NOMO-1 treated with DMSO at 0.1 percent for 48 hours (cell line): ENCODE measurements at regions not wholly inside any gene's neighbourhood (a gene's known extent, or its start where the extent isn't known, plus 50 kb on each side); places are given as distances from the start of the nearest gene placed in this dataset.
A peak's percentile ranks its signal among the peaks of the same experiment; 100 is the strongest.

Experiments
- DNase-seq: peaks from one replicate; lab custom pipeline; 2025; ENCODE audit not compliant: unreplicated experiment; lab: John Stamatoyannopoulos, UW

DNA sequence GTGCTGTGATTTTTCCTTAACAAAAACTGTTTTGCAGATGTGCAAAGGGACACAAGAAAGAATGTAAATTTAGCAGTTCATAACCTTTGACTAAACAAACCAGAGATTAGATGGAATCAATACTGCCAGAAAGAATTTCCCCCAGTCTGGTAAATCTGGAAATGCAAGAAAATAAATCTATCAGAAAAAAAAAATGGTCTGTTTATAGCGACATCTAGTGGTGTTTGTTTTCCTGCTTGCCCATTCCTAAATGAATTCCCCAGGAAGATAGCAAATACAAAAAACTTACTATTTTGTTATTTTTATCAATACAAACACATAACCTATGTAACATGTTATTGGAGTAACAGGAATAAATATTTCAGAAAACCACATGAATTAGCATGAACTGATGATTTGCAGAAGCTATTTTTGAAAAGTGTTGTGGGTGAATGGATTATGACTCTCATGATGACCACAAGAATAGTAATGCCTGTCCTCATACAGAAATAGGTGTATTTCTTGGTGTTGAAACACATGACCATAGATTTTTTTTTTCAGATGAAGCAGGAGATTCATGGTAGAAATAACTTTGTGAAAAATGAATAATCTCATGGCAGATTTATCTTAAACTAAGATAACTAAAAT lies 1703.8 kb downstream of the MAT2B start:
- DNase-seq, result peak; percentile 76

DNA sequence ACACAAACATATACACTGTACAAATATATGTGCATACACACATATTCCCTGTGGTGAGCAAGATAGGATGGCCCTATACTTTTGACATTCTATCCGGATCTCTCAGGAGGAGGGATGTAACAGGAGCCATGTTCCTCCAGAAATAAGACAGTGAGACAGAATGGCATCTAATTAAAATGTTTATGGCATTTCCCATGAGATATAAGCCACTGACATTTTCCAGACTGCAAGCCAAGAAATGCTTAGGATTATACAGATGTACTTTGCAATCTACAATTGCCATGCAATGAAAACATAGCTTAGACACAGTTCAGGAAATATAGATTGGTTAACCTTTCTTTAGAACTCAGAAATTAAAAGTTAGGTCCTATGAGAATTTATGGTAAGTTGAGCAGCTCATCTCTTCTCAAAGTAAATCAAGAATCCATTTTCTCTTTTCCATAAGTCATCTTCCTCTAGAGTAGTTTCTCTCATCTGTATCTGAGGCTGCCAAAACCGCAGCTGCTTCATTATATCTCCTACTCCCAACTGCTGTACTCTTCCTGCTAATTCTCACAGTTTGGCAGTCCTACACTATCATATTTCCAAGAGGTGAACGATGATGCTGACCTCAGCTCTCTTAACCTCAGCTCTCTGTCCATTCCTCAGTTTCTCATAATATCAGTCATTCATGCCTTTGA lies 1719.1 kb downstream of the MAT2B start:
- no peak for DNase-seq

DNA sequence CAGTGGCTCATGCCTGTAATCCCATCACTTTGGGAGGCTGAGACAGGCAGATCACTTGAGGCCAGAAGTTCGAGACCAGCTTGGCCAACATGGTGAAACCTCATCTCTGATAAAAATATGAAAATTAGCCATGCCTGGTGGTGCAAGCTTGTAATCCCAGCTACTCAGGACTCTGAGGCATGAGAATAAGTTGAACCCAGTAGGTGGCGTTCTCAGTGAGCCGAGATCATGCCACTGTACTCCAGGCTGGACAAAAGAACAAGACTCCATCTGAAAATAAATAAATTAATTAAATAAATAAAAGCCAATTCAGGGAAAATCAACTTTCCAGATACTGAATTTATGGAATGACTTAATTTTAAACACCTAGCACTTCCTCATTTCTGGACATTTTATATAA lies 1722.1 kb downstream of the MAT2B start:
- no peak for DNase-seq

DNA sequence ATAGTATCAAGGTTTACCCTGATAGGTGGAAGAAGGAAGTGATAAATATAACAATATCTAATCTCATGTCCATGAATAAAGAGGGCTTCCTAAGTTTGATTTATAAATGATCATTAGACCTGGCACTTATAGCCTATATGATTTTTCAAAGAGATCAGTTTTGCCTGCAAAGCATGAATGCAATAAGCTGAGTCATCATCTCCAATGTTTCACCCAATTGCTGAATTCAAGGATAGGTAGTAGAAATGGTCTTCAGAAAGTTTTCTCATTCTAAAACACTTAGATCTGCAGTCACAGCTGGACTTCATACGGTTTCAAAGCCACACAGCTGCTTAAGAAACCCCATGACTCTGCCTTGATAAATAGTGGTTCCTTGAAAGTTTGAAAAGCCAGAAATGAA lies 1722.8 kb downstream of the MAT2B start:
- no peak for DNase-seq

DNA sequence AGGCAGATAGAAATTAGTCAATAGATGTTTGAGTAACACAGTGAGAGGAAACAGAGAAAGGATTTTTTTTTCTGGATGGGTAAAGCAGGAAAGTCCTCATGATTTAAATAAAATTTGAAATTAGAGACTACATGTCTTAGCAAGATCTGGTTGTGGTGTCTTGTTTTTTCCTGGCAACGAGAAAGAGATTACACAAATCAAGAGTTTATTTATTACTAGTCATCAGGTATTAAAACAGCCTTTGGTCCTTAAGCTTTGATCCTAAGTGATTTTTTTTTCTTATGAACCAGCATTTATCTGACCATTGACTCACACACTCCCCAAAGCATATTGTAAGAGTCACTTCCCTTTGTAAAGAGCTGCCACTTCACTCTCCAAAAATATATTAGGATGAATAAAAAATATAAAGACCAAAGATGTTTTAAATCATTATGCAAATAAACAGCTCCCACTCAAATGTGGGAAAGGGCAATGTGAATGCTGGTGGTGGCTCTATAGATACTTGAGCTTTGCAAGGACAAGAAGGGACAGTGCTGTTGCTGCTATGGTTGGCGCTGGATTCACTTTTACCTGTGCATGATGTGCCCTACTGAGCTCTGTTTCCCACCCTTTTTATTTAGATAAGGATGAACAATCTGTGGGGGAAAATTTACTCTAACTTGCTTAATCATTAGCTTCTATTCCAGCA lies 1726.5 kb downstream of the MAT2B start:
- no peak for DNase-seq

DNA sequence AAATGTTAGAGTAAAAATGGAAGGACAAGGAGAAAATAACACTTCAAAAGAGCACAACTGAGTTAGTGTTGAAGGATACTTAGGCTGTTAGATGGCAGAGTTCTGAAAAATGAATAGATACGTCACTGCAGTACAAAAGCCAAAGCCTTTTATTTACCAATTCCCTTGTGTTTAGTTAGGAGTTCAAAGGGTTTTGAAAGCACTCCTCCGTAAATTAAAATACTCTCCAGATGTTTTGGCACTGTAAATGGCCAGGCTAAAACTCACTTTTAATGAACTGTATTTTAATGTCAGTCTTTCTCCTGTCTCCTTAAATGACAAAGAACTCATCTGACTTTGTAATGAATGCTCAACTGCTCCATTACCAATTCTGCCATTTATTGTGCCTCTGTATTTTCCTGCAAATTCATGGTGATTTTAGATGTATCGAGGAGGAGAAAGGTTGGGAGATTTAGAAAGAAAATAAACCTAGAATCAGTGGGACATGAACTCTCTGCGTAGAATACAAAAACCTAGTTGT lies 1727.2 kb downstream of the MAT2B start:
- DNase-seq, result no peak

DNA sequence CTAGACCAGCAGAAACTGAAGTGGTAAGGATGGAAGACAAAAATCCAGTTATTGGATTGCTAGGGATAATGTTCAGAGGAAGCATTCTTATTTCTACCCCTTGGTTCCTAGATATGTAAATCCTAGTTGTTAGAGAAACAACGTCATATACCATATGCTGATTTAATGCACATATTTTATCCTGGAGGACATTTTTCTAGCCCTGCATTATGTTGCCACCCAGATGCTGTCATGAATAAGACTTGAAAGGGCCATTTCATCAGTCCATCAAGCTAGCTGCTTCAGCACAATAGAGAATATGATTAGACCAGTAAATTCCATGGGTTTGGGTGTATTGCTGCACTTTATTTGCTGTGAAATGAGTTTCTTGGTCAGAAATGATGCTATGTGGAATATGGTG lies 1736.4 kb downstream of the MAT2B start:
- DNase-seq, result no peak

DNA sequence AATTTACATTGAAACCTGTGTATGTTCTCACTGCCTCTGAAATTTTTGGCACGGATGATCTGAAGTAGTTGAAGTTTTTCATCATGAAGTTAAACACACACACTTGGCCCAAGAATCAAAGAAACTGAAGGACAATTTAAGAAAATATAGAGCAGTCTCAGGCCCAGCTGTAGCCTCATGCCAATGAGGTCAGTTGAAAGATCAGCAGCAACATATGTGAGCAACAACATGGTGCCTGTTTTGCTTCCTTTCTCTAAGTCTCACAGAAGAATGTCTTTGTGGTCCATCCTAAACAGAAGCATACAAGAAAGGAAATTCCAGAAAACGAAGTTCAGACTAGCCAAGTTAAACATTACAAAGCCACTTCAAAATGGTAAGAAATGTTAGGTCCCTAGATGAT lies 1737.2 kb downstream of the MAT2B start:
- no peak for DNase-seq

DNA sequence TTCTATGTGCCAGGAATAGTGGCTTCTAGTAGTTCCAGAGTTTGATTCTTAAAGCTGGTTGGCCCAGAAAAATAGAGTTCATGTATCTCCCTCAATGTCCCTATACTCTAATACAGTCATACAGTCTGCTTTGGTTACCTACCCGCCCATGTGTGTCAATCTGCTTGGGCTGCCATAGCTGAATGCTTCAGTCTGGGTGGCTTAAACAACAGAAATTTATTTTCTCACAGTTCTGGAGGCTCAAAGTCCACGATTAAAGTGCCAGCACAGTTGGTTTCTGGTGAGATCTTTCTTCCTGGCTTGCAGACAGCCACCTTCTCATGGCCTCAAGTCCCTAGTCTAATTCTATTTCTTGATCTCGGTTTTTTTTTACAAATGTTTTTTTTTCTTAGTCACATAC lies 1739.0 kb downstream of the MAT2B start:
- no peak for DNase-seq

DNA sequence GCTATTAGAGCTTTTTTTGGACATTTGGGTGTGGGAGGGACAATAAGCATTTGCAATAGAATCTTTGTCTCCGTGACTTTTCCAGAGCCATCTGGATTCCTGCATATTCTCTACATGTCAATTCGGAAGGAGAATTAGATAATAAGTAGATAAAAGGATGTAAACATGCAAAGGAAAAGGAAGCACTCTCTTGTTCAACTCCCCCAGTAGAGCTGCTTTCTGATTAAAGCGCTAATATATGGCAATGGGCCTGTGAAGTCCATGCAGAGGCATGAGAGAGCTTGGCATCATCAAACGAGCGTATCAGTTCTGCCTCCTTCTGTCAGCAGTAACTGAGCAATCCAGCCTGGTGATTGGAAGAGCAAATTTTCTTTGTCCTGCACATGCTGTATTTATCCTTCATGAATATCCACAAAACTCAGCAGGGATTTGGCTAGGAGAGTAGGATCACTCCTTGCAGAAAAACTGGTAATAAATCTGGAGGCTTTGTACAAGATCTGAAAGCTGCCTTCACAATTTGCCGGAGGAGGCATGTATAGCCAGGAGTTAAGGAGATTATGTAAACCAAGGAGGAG lies 1752.9 kb downstream of the MAT2B start:
- DNase-seq, result no peak

DNA sequence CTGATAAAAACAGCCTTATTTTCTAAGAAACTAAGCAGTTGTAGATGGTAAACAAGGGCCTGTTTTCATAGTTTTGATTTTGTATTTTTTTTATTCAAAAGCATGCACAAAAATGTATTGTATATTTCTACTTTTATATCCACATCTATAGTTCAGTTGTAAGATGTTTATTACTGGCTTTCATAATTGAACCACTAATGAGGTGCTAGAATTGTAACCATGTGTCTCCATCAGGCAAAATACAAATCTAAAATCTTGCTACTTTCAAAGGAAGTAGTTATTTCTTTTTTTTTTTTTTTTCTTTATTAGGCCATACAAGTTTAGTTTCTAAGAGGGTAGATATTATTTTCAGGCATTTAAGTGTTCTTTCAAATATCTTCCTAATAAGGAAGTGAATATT lies 1755.0 kb downstream of the MAT2B start:
- no peak for DNase-seq

DNA sequence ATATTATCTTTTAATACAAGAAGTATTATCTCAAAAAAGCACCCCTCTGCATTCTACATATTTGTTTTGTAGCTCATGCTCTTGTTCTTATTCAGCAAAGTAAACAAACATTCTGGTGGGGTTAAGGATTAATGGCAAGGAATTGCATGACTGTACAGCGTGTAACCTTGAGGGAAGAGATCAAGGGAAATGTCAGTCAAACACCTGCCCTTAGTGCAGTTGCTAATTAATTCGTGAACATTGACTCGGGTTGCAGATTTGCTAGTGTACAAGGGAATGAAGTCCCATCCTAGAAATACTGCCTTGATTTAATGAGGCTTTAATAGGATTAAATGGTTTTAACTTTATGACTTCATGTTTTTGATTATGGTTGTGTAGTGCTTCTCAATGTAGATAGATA lies 1758.1 kb downstream of the MAT2B start:
- no peak for DNase-seq

DNA sequence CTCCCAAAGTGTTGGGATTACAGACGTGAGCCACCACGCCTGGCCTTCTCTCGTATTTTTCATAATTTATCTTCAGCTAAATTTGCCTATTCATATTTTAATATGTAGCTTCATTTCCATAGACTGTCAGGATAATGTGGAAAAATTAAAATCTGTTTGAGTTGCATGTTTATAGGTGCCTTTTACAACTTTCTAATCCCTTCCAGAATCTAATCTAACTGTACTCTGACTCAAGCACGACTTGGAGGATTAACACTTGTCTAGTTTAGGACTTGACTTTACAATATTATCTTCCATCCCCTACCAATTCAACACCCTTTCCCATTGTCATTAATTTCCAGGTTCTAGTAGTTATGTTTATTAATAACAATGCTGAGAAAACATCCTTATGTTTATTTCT lies 1761.5 kb downstream of the MAT2B start:
- no peak for DNase-seq

DNA sequence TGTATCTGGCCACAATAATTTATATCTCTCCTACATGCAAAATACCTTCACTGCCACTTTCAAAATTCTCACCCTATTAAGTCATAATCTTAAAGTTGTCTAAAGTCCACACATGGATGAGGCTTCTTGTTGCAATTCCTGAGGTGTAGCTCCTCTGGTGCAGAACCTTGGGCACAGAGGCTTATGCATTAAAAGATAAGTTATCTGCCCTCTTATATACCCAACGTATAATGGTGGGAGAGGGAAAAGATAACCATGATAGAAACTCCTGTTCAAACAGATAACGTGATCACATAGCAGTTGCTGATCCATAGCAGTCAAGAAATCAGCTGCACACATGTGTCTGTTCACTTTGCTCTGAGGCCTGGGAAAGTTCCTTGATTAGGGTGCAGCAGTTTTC lies 1767.0 kb downstream of the MAT2B start:
- DNase-seq, result no peak

DNA sequence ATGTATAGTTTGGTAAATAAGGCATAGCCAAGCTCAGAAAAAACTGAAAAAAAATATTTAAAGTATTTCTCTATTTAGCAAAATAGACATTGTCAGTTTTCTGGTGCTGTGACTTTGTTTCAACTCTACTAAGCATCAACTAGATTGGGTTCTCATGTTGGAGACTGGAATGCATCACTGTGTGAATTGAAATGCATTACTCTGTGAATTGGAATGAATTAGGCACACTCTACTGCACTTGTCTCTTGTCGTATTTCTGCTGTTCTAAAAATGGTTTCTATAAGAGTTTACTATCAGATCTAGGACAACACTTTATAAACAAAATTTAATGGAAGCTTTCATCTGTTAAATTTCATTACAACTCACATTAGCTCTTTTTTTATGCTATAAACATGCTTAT lies 1772.2 kb downstream of the MAT2B start:
- no peak for DNase-seq

DNA sequence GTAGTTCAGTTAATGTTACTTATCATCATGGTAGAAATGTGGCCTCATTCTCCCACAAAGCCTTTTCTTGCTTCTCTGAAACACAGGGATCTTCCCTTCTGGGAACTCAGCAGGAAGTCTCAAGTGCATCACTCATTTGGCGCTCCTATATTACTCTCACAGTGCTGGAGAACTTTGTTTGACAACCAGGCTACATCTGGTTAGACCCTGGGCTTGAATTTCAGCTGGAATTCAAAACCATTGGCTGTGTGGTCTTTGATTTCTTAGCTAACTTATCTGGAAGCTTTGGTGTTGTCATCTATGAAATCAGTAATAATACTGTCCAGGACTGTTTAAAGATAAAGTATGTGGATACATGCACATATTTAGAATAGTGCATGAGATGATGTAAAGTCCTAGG lies 1777.1 kb downstream of the MAT2B start:
- no peak for DNase-seq

DNA sequence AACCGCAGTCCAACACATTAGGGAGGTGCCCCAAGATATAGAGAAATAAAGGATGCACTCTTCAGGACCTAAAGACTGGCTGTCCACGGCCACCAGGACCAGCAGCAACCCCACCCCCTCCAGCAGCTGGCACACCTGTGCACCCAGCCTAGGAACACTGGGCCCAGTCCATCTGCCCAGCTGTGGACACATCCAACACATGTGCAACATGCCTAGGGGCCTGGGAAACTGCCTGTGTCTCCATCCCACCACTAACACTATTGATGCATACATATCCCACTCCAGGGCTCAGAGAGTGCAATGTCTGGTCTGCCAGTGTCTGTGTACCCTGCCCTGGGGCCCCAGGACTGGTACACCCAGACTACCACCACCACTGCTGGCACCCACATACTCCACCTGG lies 1781.3 kb downstream of the MAT2B start:
- no peak for DNase-seq

DNA sequence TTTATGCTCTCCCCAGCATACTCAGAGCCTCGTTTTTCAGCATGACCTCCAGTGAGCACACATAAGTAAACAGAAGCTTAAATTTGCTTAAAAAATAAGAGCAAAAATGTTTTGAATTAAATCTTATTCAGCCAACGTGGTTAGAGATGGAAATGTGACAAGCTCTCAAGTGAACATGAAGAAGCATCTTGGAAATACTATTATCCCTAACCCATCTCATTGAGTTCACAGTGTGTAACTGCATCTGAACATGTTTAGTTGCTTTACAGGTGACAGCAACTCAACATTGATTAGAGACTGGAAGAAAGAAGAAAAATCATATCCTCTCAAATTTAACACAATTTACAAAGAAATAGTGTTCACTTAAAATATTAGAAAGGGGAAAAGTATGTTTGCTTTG lies 1785.1 kb downstream of the MAT2B start:
- DNase-seq, result no peak

DNA sequence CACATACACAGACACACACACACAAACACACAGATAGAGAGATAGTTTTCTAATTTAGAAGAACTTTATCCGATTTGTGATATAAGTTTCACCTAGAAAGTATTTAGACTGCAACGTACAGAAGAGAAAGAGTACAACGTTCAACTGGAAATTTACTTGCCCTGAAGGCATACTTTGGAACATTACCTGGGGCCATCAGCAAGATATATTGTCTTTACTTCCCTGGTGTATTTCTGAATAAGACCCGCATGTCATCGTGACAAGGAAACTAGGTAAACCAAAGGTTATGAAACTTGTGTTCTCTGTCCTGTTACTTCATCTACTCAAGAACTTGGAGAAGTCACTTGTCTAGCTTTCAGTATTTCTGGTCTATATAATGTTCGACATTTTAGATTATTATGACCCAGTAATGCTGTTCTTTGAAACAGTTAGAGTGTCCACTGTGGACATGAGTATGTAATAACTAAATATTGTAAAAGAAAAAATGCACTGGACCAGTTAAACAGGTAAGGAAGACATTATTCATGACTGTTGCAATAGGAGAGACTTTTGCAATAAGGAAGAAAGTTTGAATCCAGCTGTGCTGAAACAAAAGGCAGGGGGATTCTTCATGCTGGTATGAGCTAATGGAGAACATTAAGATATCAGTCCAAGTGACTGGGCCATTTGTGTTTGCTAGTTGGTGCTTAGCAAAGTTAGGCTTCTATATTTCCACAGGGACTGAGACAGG lies 1791.1 kb downstream of the MAT2B start:
- DNase-seq, result peak; percentile 35

DNA sequence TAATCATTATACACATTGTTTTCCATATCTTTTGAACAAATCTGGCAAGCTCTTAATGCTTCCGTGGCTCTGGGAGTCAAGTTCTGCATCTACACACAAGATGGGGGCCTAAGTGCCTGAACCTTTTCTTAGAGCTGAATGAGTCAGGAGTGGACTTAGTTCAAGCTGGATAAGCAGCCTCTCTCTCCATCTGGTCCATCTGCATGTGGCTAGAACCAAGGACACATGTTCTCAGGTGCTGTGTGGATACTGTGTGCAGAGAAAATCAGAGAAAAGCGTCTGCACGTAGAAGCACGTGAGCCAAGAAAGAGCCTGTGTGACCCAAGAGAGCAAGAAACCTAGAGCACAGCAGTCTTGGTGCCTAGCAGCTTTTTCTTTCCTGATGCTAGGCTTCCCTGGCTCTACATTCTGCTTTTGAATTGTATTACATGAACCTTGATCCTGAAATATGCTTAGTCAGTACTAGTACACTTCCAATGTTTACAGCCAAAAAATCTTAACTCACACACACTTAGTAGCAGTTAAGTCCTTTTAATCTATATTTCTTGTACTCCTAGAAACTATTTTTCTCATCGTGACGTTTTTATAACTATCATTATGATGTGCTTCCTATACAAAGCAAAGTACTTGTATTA lies 1798.9 kb downstream of the MAT2B start:
- no peak for DNase-seq

DNA sequence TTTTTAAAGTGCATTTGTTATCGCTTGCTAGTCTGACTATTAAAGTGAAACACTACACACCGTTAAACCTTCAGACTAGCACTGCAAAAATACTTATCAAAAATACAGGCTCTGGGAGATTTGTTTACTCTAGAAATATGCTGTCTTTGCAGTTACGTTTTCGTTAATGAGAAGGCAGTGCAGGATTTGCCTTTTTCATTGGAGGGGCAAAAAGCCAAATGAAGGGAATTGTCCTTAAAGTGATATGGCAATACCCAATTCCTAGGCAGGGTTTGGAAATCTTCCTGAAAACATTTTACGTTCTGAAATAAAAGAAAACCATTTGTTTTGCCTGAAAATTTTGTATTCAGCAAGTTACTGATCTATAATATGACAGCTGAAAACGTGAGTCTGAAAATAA lies 1800.2 kb downstream of the MAT2B start:
- no peak for DNase-seq
